Breast epithelium (tissue), 3 donors: ENCODE measurements at regions not wholly inside any gene's neighbourhood (a gene's known extent, or its start where the extent isn't known, plus 50 kb on each side); places are given as distances from the start of the nearest gene placed in this dataset.

Experiments
- POLR2A ChIP-seq: fragments of 450-650 bp; IDR thresholded peaks from one replicate; pipeline ENCODE4 v1.6.1; 2016; ENCODE audit warnings: antibody characterized with exemption, mild to moderate bottlenecking, moderate library complexity
- TF ChIP-seq, protein P1 (sequence below), 3 donors: fragments of 450-650 bp; IDR thresholded peaks; one replicate each; pipeline ENCODE4 v1.5.1; 2016 to 2017; ENCODE audit warnings: antibody characterized with exemption in 3 of 3, mild to moderate bottlenecking in 3 of 3, moderate library complexity in 3 of 3

DNA sequence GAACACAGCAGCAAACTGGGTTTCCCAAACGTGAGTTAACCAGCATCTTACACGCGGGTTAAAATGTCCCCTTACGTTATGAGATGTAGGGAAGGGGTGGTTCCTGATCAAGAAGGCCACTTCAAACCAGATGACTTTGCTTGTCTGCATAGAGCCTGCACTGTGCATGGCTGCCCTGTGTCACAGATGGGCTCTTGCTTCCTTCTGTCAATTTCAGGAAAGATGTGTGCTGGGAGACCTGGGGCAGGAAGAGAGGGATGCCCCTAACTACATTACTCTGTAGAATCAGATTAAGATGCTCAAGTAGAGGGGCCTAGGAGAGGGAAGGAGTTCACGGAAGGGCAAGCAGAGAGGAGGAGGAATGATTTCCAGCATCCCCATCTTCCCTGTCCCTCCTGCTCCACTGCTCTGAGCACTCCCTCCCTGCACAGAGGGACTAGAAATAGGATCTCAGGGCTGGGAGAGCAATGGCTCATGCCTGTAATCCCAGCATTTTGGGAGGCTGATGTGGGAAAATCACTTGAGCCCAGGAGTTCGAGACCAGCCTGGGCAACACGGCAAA, 63.5 kb upstream of the ZMYND8 start:
- TF ChIP-seq POLR2A: no peak
- TF ChIP-seq, protein P1, sequence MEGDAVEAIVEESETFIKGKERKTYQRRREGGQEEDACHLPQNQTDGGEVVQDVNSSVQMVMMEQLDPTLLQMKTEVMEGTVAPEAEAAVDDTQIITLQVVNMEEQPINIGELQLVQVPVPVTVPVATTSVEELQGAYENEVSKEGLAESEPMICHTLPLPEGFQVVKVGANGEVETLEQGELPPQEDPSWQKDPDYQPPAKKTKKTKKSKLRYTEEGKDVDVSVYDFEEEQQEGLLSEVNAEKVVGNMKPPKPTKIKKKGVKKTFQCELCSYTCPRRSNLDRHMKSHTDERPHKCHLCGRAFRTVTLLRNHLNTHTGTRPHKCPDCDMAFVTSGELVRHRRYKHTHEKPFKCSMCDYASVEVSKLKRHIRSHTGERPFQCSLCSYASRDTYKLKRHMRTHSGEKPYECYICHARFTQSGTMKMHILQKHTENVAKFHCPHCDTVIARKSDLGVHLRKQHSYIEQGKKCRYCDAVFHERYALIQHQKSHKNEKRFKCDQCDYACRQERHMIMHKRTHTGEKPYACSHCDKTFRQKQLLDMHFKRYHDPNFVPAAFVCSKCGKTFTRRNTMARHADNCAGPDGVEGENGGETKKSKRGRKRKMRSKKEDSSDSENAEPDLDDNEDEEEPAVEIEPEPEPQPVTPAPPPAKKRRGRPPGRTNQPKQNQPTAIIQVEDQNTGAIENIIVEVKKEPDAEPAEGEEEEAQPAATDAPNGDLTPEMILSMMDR (IDR thresholded peaks at IDR 0.05): no peak
